AG04450 (cell line): ENCODE measurements at regions not wholly inside any gene's neighbourhood (a gene's known extent, or its start where the extent isn't known, plus 50 kb on each side); places are given as distances from the start of the nearest gene placed in this dataset.
"Not testable (repeated sequence)": the region's sequence is repeated elsewhere in the genome, so short reads cannot be mapped to it uniquely, and the experiment has no call there.

ENCODE experiments used
- CTCF ChIA-PET: fragments of 300-600, 350-600 bp; formaldehyde crosslinking; extraction: SDS; loops from one replicate; lab custom pipeline; 2022; ENCODE audit warnings: antibody characterized with exemption, inconsistent platforms; lab: Charles Lee
- POLR2A ChIA-PET: fragments of 350-600 bp; formaldehyde crosslinking; extraction: SDS; loops from one replicate; lab custom pipeline; 2021; ENCODE audit warnings: antibody characterized with exemption, inconsistent platforms; lab: Yijun Ruan, JAX
- DNase-seq: peaks from one replicate; pipeline ENCODE4 v3.0.0-alpha.2; 2011; ENCODE audit warnings: low read depth, low spot score
- H3K27ac ChIP-seq: one replicate; pipeline ENCODE4 v1.5.1; 2012; ENCODE audit warnings: low read depth, low read length, control low read depth
- H3K27me3 ChIP-seq: one replicate; pipeline ENCODE4 v1.6.0; 2012; ENCODE audit warnings: low read length; ENCODE audit not compliant: control insufficient read depth, insufficient read depth
- H3K4me3 ChIP-seq: 2 replicates; pipeline ENCODE4 v1.5.1; 2011; ENCODE audit warnings: mild to moderate bottlenecking, low read depth, low read length, control low read depth
- H3K9me3 ChIP-seq: 2 replicates; pipeline ENCODE4 v1.5.1; 2012; ENCODE audit warnings: low read length; ENCODE audit not compliant: control insufficient read depth, insufficient read depth
- CTCF ChIP-seq: IDR thresholded peaks from 2 replicates; pipeline ENCODE4 v1.5.1; 2011; ENCODE audit warnings: low read depth, low read length, control low read depth, inconsistent platforms

GRCh38 chr7:24110056-24110455 lies 173.9 kb upstream of the NPY start:
- ChIA-PET POLR2A (no interaction called here), CTCF (no interaction called here)
- Histone ChIP-seq H3K4me3 (no peak overlapping the region), H3K27me3 (peaks cover 3% of the 10 kb centered on the region), H3K27ac (no peak overlapping the region), H3K9me3 (no peaks in the 10 kb centered on the region)
- no peak for TF ChIP-seq CTCF
- DNase-seq: no peak

GRCh38 chr7:24113506-24113905 lies 170.5 kb upstream of the NPY start:
- H3K9me3 ChIP-seq: no peaks in the 10 kb centered on the region
- DNase-seq: no peak
- POLR2A ChIA-PET: no interaction called here
- no peak for TF ChIP-seq CTCF
- peaks cover 3% of the 10 kb centered on the region for H3K27me3 ChIP-seq
- CTCF ChIA-PET: no interaction called here
- H3K4me3 ChIP-seq: no peak overlapping the region
- no peak overlapping the region for H3K27ac ChIP-seq

GRCh38 chr7:24115661-24116060 lies 168.3 kb upstream of the NPY start:
- no peaks in the 10 kb centered on the region for H3K9me3 ChIP-seq
- no peak overlapping the region for H3K27ac ChIP-seq
- no peak for TF ChIP-seq CTCF
- no peak for DNase-seq
- CTCF ChIA-PET: interaction anchor here (0.9 kb wide), 1 partner anchor 9 kb away, joined by 3 read pairs; no protein-coding TSS in a partner anchor
- POLR2A ChIA-PET: no interaction called here
- no peak overlapping the region for H3K4me3 ChIP-seq
- peaks cover 3% of the 10 kb centered on the region for H3K27me3 ChIP-seq

GRCh38 chr7:24117903-24118499 lies 166.0 kb upstream of the NPY start:
- DNase-seq, CTCF ChIA-PET, POLR2A ChIA-PET, H3K27me3 ChIP-seq, H3K4me3 ChIP-seq, H3K27ac ChIP-seq, H3K9me3 ChIP-seq: not testable (repeated sequence)

- ChIA-PET CTCF (no interaction called here), POLR2A (no interaction called here)
- Histone ChIP-seq H3K27me3 (no peaks in the 10 kb centered on the region), H3K27ac (no peak overlapping the region), H3K4me3 (no peak overlapping the region), H3K9me3 (no peaks in the 10 kb centered on the region)
- no peak for TF ChIP-seq CTCF
- DNase-seq: no peak
Observed at GRCh38 chr7:24119852-24120251, 164.1 kb upstream of the NPY start.

DNA sequence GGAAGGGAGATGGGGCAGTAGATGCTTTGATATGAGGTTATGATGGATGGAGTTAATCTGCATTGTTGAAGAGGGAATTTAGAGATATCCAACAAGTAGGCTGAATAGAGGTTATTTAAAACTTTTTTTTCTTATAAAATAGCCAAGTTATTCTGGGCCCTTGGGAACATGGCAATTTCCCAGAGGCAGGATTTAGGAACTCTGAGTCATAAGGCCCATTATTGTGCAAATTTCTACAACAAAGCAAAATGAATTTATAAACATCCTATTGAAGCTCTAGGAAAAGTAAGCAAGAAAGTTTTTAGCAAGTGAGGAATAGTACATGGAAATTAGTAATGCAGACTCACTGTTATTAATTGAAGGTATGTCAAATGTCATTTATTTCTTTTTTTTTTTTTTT lies 160.9 kb upstream of the NPY start:
- POLR2A ChIA-PET: no interaction called here
- Histone ChIP-seq H3K27me3 (no peaks in the 10 kb centered on the region), H3K27ac (no peak overlapping the region), H3K9me3 (no peaks in the 10 kb centered on the region), H3K4me3 (no peak overlapping the region)
- TF ChIP-seq CTCF: no peak
- CTCF ChIA-PET: no interaction called here
- DNase-seq: peak; percentile 7
